Body of pancreas (tissue), 4 donors: ENCODE measurements at regions not wholly inside any gene's neighbourhood (a gene's known extent, or its start where the extent isn't known, plus 50 kb on each side); places are given as distances from the start of the nearest gene placed in this dataset.

ENCODE experiments used
- ATAC-seq: fragments of 150-250 bp; one replicate; pipeline ENCODE4 v1.9.1; 2016
- DNase-seq, 4 donors: peaks; one replicate each; pipeline ENCODE4 v3.0.0-alpha.2; 2019
- H3K27ac ChIP-seq, 4 donors: fragments of 200-600 bp; sonication (generic); 1 replicate in 3 of 4; 2 replicates in 1 of 4; pipeline versions ENCODE4 v1.5.1 to v1.6.1; 2016 to 2019; ENCODE audit warnings: mild to moderate bottlenecking in 1 of 4, mixed read lengths in 1 of 4, moderate library complexity in 1 of 4
- H3K27me3 ChIP-seq, 2 donors: fragments of 200-600 bp; sonication (generic); one replicate each; pipeline ENCODE4 v1.6.0; 2016; ENCODE audit warnings: mild to moderate bottlenecking in 1 of 2
- H3K36me3 ChIP-seq, 2 donors: fragments of 200-600 bp; sonication (generic); replicated peaks in 1 of 2; 2 replicates each; pipeline ENCODE4 v1.5.1; 2016; ENCODE audit warnings: low read depth in 2 of 2; ENCODE audit not compliant: insufficient read depth in 1 of 2
- H3K4me1 ChIP-seq: fragments of 200-600 bp; sonication (generic); one replicate; pipeline ENCODE4 v1.6.0; 2016
- H3K4me3 ChIP-seq, 2 donors: fragments of 200-600 bp; sonication (generic); 1 replicate in 1 of 2; 2 replicates in 1 of 2; pipeline ENCODE4 v1.5.1; 2016 to 2019
- H3K9me3 ChIP-seq, 3 donors: fragments of 200-600 bp; sonication (generic); 1 replicate in 2 of 3; 2 replicates in 1 of 3; pipeline ENCODE4 v1.5.1; 2016
- CTCF ChIP-seq, 7 experiments: fragments of 450-650 bp in 4 of 7; fragments of 200-600 bp in 3 of 7; sonication (generic) in 3 of 7; IDR thresholded peaks; one replicate each; pipeline ENCODE4 v1.5.1; 2016 to 2019; ENCODE audit warnings: antibody characterized with exemption in 7 of 7
- POLR2A ChIP-seq, 3 donors: fragments of 450-650 bp; IDR thresholded peaks; one replicate each; pipeline ENCODE4 v1.6.1; 2016; ENCODE audit warnings: antibody characterized with exemption in 3 of 3, mild to moderate bottlenecking in 2 of 3
- WGBS, 2 donors: methylation state at CpG; one replicate each; pipeline ENCODE4 v1.1.5; 2017; 5-methylcytosine and 5-hydroxymethylcytosine counted together
- intact Hi-C: fragments of 100-400 bp; cut with DNase I; formaldehyde crosslinking; loops from one replicate; pipeline ENCODE4 v1.15.1; 2023

- no peak overlapping the region for H3K4me3 ChIP-seq
- intact Hi-C loops, result no loop called here
- ATAC-seq, result peak; percentile 82
These were observed 58.0 kb upstream of the CHRDL1 start for GRCh38 chrX:110853610-110854009.

DNA sequence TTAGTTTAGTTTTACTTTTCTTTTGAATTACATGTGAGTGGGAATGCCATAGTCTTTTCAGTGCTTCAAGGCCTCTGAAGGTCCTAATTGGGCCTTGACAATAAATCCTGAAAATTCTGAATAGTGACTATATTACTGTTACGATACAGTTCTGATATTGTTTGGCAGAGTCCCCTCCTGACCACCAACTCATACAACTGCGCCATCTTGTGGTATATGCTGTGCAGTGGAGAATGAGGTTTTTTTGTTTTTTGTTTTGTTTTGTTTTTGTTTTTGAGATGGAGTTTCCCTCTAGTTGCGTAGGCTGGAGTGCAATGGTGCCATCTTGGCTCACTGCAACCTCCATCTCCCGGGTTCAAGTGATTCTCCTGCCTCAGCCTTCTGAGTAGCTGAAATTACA lies 56.6 kb upstream of the CHRDL1 start:
- TF ChIP-seq POLR2A (IDR thresholded peaks at IDR 0.05) (no peak), CTCF (IDR thresholded peaks at IDR 0.05) (peak in 6 of 7 experiments; percentile 24 to 63 (median 44))
- WGBS, 2 donors, result 19 to 36% methylated on average over 4 of the region's 4 CpGs
- no peak for DNase-seq
- H3K4me3 ChIP-seq, result no peak overlapping the region
- H3K27me3 ChIP-seq, result no peaks in the 10 kb centered on the region
- no peaks in the 10 kb centered on the region for H3K36me3 ChIP-seq
- peaks cover 12% of the 10 kb centered on the region for H3K4me1 ChIP-seq
- H3K9me3 ChIP-seq, result no peaks in the 10 kb centered on the region
- no peak overlapping the region for H3K27ac ChIP-seq
- intact Hi-C loops, result no loop called here
- ATAC-seq, result peak; percentile 57

More at GRCh38 chrX:110853610-110854009, 58.0 kb upstream of the CHRDL1 start:
- 19 to 22% methylated on average over 7 of the region's 7 CpGs for WGBS, 2 donors
- Histone ChIP-seq H3K27ac (no peak overlapping the region), H3K9me3 (no peaks in the 10 kb centered on the region), H3K4me1 (peaks cover 12% of the 10 kb centered on the region), H3K27me3 (no peaks in the 10 kb centered on the region), H3K36me3 (no peaks in the 10 kb centered on the region)
- no peak for TF ChIP-seq POLR2A (IDR thresholded peaks at IDR 0.05)
- TF ChIP-seq CTCF (IDR thresholded peaks at IDR 0.05), result peak; percentile 10 to 67 (median 44)
- peak; percentile 39 to 57 (median 52) for DNase-seq

DNA sequence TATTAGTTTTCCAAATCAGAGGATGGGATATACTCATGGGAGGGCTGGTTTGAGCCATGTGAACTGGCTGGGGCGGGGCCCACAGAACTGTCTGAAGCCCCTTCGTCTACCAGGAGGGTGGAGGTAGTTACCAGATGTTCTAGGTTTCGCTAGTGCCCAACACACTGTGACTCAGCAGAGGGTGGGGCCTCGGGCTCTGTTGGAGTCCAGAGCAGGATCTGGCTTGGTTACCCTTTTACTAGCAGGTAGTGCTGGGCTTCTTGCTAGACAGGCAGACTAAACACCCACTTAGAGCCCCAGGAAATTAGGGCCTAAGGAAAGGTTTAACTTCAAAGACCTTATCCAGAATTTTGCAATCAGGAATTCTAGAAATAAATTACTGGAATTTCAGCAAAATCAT lies 56.2 kb upstream of the CHRDL1 start:
- Histone ChIP-seq H3K27ac (no peak overlapping the region), H3K4me1 (peaks cover 12% of the 10 kb centered on the region), H3K9me3 (no peaks in the 10 kb centered on the region), H3K4me3 (no peak overlapping the region), H3K27me3 (no peaks in the 10 kb centered on the region), H3K36me3 (no peaks in the 10 kb centered on the region)
- intact Hi-C loops, result no loop called here
- DNase-seq (peak; percentile 35 to 69 (median 48)), ATAC-seq (peak; percentile 71)
- WGBS, 2 donors, result 51 to 86% methylated on average over 1 to 4 of the region's 4 CpGs
- no peak for TF ChIP-seq CTCF (IDR thresholded peaks at IDR 0.05)

- intact Hi-C loops, result loop anchor here (5.0 kb wide), 1 partner anchor 400 kb away; no protein-coding TSS in a partner anchor
- peaks cover 7% of the 10 kb centered on the region for H3K4me1 ChIP-seq
- peak; percentile 21 to 80 (median 55) for TF ChIP-seq CTCF (IDR thresholded peaks at IDR 0.05)
- no peak for TF ChIP-seq POLR2A (IDR thresholded peaks at IDR 0.05)
- 1 to 4% methylated on average over 5 of the region's 5 CpGs for WGBS, 2 donors
- H3K27me3 ChIP-seq, result no peaks in the 10 kb centered on the region
- no peak overlapping the region for H3K27ac ChIP-seq
- DNase-seq, result peak in 1 of 4 donors; percentile 25
- no peaks in the 10 kb centered on the region for H3K9me3 ChIP-seq
- H3K4me3 ChIP-seq, result no peak overlapping the region
- peak; percentile 85 for ATAC-seq
- no peaks in the 10 kb centered on the region for H3K36me3 ChIP-seq
These were observed 51.7 kb upstream of the CHRDL1 start for GRCh38 chrX:110847334-110847733.

- TF ChIP-seq CTCF (IDR thresholded peaks at IDR 0.05) (no peak), POLR2A (IDR thresholded peaks at IDR 0.05) (no peak)
- Histone ChIP-seq H3K36me3 (no peaks in the 10 kb centered on the region), H3K27ac (no peak overlapping the region), H3K9me3 (no peaks in the 10 kb centered on the region), H3K4me1 (no peaks in the 10 kb centered on the region), H3K4me3 (no peak overlapping the region), H3K27me3 (no peaks in the 10 kb centered on the region)
- ATAC-seq (no peak), DNase-seq (no peak)
- intact Hi-C loops, result loop anchor here (5.0 kb wide), 1 partner anchor 399 kb away; no protein-coding TSS in a partner anchor
- WGBS, 2 donors, result 71 to 92% methylated on average over 1 of the region's 1 CpG
These were observed 50.5 kb upstream of the CHRDL1 start for GRCh38 chrX:110846071-110846470.
